ENCODE measurements at regions not wholly inside any gene's neighbourhood (a gene's known extent, or its start where the extent isn't known, plus 50 kb on each side); places are given as distances from the start of the nearest gene placed in this dataset.

DNA sequence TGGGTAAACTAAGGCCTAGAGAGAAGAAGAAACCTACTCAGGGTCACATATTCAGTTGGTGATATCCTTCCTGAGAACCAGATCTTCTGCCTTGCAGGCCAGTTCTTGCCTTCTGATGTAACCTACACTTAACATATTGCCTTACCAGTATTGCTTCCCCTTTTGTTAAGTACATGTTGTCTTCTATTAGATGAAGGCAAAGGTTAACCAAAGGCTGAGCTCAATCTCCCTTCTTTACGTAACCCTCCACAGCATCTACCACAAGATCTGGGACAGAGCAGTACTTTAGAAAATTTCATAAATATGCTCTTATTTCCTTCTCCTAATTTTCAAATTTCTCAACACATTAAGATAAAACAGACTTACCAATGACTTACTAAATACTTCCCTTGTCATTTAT lies 474.4 kb downstream of the SH2D1A start:
- TF ChIP-seq CTCF (conservative IDR thresholded peaks at IDR 0.05): no peak
- H3K36me3 Mint-ChIP-seq: no peaks in the 10 kb centered on the region
- no peaks in the 10 kb centered on the region for H3K9me3 Mint-ChIP-seq
- H3K27ac Mint-ChIP-seq: no peak overlapping the region
- H3K27me3 Mint-ChIP-seq: peaks cover 7% of the 10 kb centered on the region
- DNase-seq (ENCODE audit: extremely low spot score, unreplicated experiment): no peak
- no peak overlapping the region for H3K4me3 Mint-ChIP-seq
- H3K4me1 Mint-ChIP-seq (ENCODE audit: unreplicated experiment): no peaks in the 10 kb centered on the region

DNA sequence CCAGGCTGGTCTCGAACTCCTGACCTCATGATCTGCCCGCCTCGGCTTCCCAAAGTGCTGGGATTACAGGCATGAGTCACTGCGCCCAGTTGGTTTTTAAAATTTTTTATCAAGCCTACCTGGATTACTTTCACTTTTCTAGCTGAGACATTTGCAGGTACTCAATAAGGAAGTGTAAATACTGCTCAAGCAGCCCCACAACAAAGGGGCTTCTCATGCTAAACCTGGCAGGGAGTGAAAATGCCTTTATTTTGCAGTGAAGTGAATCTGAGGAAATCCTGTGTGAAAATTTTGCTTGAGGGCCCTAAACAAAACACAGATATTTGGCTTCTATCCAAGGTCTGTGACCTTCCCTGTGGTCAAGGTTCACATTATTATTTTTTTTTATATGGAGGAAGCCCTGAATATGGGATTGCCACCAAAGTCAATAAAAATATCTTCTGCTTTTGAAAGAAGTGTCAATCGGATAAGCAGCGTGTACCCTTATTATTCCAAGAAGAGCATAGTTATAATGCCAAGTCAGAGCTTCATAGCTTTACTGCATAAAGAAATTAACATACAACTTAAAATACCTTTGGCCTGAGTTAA lies 481.0 kb downstream of the SH2D1A start:
- H3K4me1 Mint-ChIP-seq (ENCODE audit: unreplicated experiment): no peaks in the 10 kb centered on the region
- no peaks in the 10 kb centered on the region for H3K36me3 Mint-ChIP-seq
- no peak overlapping the region for H3K27ac Mint-ChIP-seq
- no peak overlapping the region for H3K4me3 Mint-ChIP-seq
- H3K9me3 Mint-ChIP-seq: no peaks in the 10 kb centered on the region
- no peak for TF ChIP-seq CTCF (conservative IDR thresholded peaks at IDR 0.05)
- no peak for DNase-seq (ENCODE audit: extremely low spot score, unreplicated experiment)
- H3K27me3 Mint-ChIP-seq: no peaks in the 10 kb centered on the region

- no peak for TF ChIP-seq CTCF (conservative IDR thresholded peaks at IDR 0.05)
- Mint-ChIP-seq H3K27me3 (no peaks in the 10 kb centered on the region), H3K4me3 (no peak overlapping the region), H3K4me1 (ENCODE audit: unreplicated experiment) (no peaks in the 10 kb centered on the region), H3K36me3 (no peaks in the 10 kb centered on the region), H3K27ac (no peak overlapping the region), H3K9me3 (no peaks in the 10 kb centered on the region)
- no peak for DNase-seq (ENCODE audit: extremely low spot score, unreplicated experiment)
Measured at GRCh38 chrX:124829930-124830329, 483.6 kb downstream of the SH2D1A start.

DNA sequence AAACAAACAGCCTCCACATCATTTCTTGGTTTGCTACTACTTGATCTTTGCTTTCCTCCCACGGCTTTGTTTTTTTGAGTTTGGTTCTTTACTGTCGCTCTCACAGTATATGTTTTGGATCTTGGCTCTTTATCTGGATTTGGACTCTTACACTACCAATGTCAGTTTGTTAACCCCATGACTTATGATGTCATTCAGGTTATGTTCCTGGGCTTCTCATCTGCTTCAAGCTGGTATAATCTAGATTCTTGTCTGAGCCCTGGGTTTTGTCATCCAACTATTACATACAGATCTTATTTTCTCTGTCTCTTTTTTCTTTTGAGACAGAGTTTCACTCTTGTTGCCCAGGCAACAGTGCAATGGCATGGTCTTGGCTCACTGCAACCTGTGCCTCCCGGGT lies 482.9 kb upstream of the TEX13C start:
- H3K36me3 Mint-ChIP-seq: no peaks in the 10 kb centered on the region
- TF ChIP-seq CTCF (conservative IDR thresholded peaks at IDR 0.05): no peak
- H3K4me1 Mint-ChIP-seq (ENCODE audit: unreplicated experiment): no peaks in the 10 kb centered on the region
- no peaks in the 10 kb centered on the region for H3K9me3 Mint-ChIP-seq
- H3K27me3 Mint-ChIP-seq: no peaks in the 10 kb centered on the region
- no peak for DNase-seq (ENCODE audit: extremely low spot score, unreplicated experiment)
- H3K27ac Mint-ChIP-seq: no peak overlapping the region
- H3K4me3 Mint-ChIP-seq: no peak overlapping the region

DNA sequence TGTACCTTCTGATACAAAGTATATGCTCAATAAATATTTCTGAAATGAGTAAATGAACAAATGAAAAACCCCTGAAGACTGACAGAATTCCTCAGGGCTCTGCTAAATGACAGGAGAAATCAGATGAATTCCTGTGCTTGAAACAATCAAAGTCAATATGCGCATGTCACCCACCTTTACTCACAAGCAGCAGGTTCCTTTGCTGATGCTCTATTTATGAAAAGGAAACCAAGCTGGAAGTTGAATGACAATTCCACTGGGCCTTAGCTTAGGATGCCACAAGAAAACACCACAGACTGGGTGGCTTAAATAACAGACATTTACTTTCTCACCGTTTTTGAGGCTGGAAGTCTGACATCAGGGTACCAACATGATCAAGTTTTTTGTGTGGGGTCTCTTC lies 477.5 kb upstream of the TEX13C start:
- Mint-ChIP-seq H3K36me3 (no peaks in the 10 kb centered on the region), H3K27ac (no peak overlapping the region), H3K4me3 (no peak overlapping the region), H3K4me1 (ENCODE audit: unreplicated experiment) (no peaks in the 10 kb centered on the region), H3K27me3 (no peaks in the 10 kb centered on the region), H3K9me3 (no peaks in the 10 kb centered on the region)
- DNase-seq (ENCODE audit: extremely low spot score, unreplicated experiment): no peak
- TF ChIP-seq CTCF (conservative IDR thresholded peaks at IDR 0.05): no peak

DNA sequence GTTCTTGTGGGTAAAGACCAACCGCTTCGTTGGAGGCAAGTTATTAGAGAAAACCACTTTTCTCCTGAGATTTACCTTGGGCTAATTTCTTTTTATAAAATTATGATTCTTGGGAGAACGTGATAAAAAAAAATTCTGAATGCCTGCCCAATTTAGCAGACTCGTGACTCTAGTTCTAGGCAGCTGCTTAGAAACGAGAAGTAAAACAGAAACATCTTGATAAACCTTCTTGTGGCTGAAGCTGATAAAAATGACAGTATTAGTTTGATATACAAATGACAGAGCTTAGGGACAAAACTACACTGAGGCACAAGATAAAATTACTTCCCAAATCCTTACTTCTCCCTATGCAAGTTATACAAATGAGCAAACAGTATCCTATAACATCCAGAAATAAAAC lies 458.9 kb upstream of the TEX13C start:
- Mint-ChIP-seq H3K4me1 (ENCODE audit: unreplicated experiment) (no peaks in the 10 kb centered on the region), H3K9me3 (peaks cover 19% of the 10 kb centered on the region), H3K36me3 (no peaks in the 10 kb centered on the region), H3K4me3 (no peak overlapping the region), H3K27me3 (no peaks in the 10 kb centered on the region), H3K27ac (no peak overlapping the region)
- TF ChIP-seq CTCF (conservative IDR thresholded peaks at IDR 0.05): no peak
- no peak for DNase-seq (ENCODE audit: extremely low spot score, unreplicated experiment)
